ENCODE measurements at regions not wholly inside any gene's neighbourhood (a gene's known extent, or its start where the extent isn't known, plus 50 kb on each side); places are given as distances from the start of the nearest gene placed in this dataset.

DNA sequence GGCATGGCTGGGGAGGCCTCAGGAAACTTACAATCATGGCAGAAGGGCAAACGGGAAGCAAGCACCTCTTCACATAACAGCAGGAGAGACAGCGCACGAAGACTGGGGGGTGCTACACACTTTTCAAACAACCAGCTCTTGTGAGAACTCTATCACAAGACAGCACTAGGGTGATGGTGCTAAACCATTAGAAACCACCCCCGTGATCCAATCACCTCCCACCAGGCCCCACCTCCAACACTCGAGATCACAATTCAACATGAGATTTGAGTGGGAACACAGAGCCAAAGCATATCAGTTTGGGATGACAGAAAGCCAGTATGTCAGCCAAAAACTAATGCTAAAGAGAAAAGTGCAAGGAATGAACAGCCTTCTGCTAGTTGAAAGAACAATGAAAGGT is 309.8 kb upstream of the CCDC54 start:
- DNase-seq (ENCODE audit: low read depth in 3 of 3), result no peak

DNA sequence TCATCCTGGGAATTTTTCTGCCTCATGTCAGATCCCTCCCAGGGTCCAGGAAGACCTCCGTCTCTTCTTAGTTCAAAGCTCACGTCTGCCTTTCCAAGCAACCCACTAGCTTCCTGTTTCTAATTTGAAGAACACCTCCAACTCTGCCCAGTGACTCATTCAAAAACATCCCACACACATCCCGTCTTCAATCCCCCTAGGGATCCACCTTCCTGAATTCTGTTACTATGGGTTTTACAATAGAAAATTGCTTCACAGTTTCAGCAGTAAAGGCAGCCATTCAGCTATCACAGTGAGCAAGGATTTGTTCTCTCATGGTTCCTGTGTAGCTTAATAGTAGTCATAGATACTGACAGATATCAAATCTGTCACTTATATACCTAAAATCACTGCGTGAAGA is 308.3 kb upstream of the CCDC54 start:
- no peak for DNase-seq (ENCODE audit: low read depth in 3 of 3)

DNA sequence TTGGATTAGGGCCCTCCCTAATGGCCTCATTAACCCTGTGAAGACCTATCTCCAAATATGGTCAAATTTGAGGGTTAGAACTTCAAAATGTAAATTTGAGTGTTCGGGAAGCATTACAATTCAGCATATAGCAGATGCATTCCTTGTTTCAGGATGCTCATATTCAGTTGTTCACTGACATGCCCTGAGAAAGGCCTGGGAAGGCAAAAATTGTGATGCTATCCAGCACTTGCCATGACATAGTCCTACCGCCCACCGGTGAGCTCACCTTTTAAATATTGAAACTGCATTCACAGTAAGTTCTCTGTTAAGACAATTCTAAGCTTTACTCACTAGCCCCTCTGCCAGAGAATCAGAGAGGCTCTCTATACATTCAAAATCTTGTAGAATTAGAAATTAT is 300.3 kb upstream of the CCDC54 start:
- no peak for DNase-seq (ENCODE audit: low read depth in 3 of 3)

DNA sequence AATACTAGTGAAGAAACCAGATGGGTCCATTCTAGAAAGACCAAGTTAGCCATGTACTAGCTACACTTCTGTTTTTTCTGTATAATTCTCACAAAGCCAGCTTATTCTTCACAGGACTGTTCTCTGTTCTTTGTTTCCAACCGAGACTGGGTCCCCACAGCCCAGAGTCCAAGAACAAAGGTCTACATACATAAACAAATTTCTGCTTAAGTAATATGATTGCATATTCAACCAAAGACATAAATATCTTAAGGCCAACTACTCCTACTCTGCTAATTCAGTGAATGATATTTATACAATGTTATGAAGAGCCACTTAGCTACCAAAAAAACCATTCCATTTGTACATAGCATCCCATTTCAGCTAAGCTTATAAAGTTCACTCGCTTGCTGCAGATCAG is 299.8 kb upstream of the CCDC54 start:
- no peak for DNase-seq (ENCODE audit: low read depth in 3 of 3)

DNA sequence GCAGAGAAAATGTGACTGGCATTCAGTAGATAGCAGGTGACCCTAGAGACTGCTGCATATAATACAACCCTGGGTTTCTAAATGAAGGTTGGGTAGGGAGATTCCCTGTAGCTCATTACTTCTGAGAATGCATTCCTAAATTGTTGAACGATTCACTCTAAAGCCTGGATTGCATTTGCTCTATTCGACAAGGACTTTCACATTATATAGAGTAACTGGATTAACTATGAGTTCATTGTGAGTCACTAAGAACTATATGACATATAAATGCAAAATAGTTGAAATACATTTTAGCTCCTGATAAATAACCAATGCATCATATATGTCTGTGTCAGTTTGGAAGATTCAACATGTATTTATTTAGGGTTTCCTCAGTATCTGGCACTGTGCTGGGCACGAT is 294.7 kb upstream of the CCDC54 start:
- DNase-seq (ENCODE audit: low read depth in 3 of 3), result no peak

DNA sequence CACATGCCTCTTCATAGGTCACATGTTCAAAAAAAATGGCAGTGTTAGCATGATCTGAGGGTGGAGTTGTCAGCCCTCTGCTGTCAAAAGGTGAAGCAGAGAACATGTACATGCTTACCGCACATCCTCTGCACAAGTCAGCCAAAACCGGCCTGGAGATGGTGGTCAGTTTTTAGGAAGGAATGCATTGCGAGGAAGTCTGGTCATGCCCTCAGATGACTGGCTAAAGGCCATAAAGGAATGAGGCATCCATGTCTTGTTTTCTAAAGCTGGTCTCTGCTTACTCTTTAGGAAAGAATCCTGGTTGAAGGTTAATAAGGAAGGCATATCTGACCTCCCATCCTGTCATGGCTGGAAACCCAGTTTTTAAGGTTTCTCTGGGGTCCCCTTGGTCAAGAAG is 292.0 kb upstream of the CCDC54 start:
- no peak for DNase-seq (ENCODE audit: low read depth in 3 of 3)

DNA sequence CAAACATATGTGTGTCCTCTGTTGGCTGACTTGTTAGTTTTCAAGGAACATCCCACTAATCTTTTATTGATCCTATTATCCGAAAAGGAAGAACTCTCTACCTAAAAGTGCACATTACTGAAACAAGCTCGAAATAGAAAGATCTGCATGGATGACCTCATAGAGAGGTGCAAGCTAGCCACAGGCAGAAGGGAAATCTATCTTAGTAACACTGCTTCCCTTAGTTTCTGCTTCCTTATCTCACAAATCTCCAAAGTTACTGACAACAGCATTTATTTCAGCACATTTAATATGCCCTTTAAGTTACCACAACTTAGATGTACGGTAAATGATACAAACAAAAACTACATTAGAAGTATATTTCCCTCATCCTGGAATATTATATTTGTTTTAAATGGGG is 285.1 kb upstream of the CCDC54 start:
- no peak for DNase-seq (ENCODE audit: low read depth in 3 of 3)

DNA sequence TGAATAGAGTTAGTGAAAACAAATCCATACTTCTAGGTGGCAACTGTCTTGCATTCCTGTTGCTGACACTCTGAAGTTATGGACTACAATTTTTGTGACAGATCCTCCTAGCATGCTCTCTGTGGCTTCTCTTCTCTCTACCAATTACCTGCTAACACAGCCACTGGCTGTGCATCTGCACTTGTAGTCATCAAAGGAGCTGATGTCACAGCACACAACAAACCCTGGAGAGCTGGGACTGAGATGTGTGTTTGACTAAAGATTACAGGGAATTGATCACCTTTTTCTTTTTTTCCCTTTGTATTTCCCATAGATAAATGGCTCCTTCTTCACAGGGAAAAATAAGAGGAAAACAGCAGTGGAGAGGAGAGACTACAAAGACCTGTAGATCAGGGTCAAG is 278.4 kb upstream of the CCDC54 start:
- no peak for DNase-seq (ENCODE audit: low read depth in 3 of 3)

DNA sequence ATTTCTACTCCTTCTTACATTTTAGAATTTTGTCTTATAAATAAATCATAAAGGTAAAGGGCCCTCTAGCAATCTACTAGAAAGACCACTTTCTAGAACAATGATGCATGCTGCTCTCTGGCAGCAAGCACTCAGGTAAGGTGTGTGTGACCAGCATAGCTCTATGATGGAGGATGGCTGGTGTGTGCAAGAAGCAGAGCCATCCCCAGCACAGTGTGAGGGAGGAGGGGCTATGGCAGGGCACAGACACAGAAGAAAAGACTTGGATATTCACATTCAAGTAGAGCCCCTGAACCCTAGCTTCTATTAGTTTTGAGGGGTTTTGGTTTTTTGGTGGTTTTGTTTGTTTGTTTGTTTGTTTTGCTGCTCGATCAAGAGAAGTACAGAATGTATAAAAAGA is 277.1 kb upstream of the CCDC54 start:
- no peak for DNase-seq (ENCODE audit: low read depth in 3 of 3)

DNA sequence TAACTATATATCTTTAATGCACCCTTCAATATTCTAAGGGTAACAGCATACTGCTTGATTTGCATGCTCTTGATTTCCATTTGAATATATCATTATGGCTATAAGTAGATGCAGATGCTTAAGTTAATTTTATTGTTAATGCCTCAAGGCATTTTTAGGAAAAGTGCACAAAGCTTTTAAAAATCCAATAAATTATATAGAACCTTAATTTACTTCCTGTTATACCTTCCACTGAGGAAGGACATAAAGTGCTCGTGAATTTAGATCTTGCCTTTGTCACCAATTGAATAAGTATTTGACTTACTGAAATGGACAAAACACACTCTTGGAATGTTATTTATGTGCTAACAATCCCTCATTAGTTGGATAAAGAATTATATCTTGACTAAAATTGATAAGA is 276.7 kb upstream of the CCDC54 start:
- DNase-seq (ENCODE audit: low read depth in 3 of 3), result no peak

DNA sequence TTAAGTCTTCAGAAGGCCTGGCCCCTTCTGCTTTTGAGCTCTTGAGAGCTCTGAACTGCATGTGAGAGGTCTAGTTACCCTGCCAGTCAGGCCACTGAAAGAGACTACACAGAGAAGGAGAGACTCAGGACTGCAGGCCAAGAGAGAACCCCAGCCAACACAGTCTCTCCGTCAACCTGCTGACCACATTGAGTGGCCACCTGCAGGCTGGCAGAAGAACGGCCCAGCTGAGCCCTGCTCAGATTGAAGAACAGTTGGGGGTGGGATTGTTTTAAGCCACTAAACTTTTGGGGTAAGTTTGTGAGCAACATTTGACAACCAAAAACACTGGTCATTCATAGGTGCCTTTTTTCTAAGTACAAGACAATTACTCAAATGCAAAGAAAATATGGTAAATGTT is 273.5 kb upstream of the CCDC54 start:
- DNase-seq (ENCODE audit: low read depth in 3 of 3), result no peak

DNA sequence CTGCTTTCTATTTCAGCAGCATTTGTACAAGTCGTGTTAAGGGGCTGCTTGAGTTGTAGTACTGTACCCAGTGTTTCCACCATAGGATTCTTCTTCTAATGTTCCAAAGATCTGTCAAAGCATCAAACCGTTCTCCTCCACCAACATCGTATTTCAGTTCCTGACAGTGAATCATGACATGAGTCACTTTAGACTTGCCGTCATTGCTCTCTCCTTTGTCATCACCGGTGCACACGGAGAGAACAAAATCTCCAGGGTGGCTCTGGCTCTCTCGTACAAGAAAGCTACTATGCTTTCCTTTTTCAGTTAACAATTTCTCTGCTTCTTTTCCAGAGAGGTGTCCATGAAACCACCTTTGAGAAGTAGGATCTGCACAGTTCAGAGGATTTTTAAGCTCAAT is 270.9 kb upstream of the CCDC54 start:
- no peak for DNase-seq (ENCODE audit: low read depth in 3 of 3)

DNA sequence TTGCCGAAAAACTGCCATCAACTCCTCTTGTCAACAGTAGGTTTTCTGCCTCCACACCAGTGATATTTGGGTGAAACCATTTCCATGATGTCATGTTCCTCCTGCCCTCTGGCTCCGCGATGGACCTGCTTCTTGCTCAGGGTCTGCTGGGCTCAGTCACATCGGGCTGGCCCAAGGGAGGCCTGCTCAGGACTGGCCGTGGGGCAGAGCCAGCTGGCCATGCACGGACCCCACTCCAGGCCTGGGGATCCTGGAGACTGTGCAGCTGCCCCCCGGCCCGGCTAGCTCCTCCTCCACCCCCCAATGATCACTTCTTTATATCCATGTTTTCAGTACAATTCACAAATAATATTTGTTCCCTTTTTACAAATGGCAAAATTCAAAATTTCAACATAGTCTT is 270.3 kb upstream of the CCDC54 start:
- DNase-seq (ENCODE audit: low read depth in 3 of 3), result no peak

DNA sequence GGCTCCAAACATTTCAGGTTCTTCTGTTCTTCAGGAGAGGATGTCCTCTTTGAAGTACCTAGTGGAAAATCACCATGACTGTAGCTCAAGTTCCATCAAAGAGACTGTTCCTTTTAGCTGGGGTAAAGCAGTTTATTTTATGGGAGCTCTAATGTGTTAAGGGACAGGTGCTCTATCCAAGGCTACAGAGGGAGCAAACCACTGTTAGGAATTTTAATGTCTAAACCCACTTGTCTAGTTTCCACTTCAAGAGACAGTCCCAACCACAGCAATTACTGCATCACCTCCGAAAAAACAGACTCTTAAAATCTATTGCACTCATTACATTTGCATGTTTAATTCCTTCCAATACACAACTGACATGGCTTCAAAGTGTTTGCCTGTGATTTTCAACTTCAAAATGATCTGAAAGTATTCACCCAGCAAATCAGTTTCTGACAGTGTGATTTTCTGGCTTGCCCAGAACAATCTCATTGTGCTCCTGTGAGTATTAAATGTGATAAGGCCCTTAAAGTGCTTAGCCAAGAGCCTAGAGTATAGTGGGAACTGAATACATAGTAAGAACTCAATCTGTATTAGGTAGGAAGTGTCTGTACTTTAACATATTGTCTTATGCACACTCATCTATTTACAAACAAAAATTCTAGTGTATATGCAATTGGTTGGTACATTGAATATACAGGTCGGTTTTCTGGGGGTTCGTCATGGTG is 266.5 kb upstream of the CCDC54 start:
- DNase-seq (ENCODE audit: low read depth in 3 of 3), result no peak

DNA sequence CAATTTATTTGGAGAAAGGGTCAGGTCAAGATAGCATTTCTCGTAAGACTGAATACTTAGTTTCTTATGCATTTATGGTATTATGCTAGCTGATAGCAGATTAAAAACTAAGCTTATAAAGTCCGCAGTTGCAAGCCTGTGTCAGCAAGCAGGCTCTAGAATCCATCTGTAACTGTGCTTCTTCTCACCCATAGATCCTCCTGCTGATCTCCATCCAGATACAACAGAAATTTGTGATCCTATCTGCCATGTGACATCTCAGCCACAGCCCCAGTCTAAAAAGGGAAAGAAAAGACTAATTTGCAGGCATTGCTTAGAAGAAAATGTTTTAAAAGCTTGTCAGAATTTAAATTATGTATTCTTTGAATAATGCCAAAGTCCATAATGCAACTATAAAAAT is 265.4 kb upstream of the CCDC54 start:
- DNase-seq (ENCODE audit: low read depth in 3 of 3), result no peak

DNA sequence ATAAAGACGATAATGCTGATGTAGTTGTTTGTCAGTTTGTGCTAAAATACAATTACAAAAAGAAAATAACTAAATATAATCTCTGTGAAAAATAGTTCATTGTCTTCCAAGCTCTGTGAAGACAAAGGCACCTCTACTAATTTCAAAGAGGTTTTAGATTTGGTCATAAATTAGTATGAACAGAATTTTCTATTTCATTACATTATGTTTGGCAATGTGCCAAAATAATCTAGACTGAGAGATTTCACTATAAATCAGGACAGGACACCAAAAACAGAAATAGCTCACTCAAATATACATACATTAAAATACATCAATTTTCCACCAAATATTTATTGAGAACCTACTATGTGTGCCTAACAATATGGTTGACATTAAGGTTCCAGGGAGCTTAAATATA is 264.9 kb upstream of the CCDC54 start:
- no peak for DNase-seq (ENCODE audit: low read depth in 3 of 3)

DNA sequence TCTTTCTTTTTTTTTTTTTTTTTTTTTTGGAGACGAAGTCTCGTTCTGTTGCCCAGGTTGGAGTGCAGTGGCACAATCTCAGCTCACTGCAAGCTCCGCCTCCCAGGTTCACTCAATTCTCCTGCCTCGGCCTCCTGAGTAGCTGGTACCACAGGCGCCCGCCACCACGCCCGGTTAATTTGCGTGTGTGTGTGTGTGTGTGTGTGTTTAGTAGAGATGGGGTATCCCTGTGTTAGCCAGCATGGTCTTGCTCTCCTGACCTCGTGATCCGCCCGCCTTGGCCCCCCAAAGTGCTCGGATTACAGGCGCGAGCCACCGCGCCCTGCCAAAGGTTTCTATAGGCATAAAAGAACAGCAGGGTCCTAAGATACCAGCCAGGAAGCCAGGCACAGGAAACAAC is 261.0 kb upstream of the CCDC54 start:
- DNase-seq (ENCODE audit: low read depth in 3 of 3), result no peak

DNA sequence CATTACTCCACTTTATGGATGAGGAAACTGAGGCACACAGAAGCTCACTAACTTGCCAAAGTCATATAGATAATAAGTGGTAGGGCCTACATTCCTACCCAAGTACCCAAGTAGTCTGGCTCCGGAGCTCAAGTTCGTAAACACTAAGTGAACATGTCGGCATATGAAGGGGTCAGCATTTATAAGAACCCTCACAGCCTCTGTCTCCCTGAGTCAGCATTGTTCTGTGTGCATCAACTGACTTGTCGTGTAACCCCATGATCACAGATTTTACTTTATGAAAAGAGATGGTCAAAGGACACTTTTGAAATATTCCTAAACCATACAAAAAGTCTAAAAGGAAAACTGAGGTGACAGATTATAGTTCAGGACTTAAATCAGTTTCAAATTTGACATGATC is 260.1 kb upstream of the CCDC54 start:
- no peak for DNase-seq (ENCODE audit: low read depth in 3 of 3)

DNA sequence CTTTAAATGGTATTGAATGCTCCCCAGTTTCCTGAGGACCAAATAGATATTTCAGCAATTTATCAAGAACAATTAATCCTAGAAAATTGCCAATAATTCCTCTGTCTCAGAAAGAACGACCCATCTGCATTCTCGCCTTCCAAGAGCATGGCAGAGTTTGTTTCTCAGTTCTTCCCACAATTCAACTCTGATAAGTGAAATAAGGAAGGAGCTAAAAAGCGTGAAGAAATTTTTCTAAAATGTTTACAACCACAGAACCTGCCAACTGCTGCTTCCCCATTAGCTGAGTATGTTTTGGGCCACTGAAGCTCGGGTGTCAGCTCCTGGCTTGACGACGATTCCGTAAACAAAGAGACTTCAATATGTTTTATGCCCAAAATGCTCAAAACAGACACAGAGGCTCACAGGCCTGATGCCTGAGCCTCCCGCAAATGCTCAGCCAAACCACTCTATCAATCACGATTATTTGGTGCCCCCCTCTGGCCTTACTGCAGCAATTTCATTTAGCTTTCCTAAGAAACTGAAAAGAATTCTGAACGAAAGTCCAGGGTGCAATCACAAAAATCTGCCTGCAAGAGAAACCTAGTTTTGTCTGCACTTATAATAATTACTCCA is 259.2 kb upstream of the CCDC54 start:
- DNase-seq (ENCODE audit: low read depth in 3 of 3), result peak in 1 of 3 donors; percentile 5

DNA sequence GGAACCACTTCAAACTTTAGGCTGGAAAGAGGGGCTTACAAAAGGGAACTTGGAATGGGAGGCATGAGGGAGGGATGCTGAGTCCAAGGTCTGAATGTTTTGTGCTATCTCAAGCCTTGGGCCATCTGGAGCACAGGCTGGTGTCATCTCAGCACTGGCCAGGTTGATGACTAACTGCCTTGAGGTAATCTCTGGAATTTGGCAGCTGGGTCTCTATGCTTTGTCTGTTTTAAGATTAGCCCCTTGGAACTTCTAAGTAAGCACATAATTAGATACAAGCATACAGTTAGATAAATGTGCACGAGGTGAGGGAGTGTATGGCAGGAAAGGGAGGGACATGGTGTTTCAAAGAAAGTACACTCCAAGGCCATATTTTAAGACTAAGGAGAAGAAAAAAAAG is 252.4 kb upstream of the CCDC54 start:
- DNase-seq (ENCODE audit: low read depth in 3 of 3), result no peak

DNA sequence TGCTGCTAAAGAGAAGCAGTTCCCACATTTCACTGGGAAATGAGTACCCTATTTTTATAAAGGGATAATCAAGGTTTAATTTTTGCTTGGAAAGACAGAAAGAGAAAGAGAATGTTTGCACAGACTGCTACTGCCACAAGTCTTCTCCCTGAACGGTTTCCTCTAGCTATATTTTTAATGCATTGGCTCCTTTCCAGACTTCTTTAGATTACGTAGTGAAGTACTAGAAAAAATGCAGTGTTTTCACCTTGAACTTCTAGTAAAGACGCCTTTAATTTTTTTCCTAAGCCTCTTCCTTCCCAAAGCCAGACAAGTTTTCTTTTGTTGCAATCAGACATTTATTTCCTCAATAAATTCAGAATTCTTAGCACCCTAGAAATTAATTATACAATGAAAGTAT is 248.3 kb upstream of the CCDC54 start:
- DNase-seq (ENCODE audit: low read depth in 3 of 3), result no peak

DNA sequence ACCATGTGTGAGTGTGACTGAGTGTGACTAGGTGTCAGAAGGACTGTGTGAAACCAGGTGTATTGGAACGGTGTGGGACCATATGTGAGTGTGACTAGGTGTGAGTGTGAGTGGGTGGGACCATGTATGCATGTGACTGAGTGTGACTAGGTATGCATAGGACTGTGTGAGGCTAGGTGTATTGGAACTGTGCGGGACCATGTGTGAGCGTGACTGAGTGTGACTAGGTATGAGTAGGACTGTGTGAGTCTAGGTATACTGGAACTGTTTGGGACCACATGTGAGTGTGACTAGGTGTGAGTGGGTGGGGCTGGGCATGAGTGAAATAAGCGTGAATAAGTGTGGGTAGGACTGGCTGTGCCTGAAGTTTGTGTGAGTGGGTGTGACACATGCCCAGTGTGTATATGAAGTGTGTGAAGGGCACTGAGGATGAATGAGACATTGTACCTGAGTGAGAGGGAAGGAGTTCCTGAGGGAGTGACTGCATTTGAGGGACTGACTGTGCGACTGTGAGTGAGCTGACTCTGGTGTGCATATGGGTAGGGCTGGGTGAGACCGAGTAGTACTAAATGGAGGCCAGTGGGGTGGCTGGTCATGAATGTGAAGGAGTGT is 247.0 kb upstream of the CCDC54 start:
- DNase-seq (ENCODE audit: low read depth in 3 of 3), result no peak

DNA sequence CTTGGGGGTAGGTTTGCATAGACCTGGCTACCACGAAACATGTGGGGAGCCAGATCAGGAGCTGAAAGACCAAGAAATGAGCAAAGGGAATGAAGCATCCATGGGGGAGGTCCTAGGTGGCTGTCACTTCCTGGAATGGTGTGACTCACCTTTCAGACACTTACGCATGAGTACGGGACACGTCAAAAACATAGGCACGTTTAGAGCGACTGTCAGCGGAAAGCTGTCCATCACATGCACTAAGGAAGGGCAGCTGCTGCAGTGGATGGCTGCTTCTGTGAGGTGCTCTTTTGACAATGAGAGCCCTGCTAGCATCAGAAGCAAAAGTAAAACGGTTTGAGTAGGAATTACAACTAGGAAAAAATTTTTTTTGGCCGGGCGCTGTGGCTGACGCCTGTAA is 244.6 kb upstream of the CCDC54 start:
- DNase-seq (ENCODE audit: low read depth in 3 of 3), result no peak

DNA sequence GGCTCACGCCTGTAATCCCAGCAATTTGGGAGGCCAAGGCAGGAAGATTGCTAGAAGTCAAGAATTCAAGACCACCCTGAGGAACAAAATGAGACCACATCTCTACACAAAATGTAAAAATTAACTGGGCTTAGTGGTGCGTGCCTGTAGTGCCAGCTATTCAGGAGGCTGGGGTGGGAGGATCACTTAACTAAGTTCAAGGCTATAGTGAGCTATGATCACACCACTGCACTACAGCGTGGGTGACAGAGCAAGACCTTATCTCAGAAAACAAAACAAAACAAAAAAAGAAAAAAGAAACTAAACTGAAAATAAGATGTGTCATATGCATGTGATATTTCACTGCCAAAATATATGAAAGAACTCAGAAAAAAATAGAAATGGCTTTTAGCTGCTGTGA is 243.3 kb upstream of the CCDC54 start:
- no peak for DNase-seq (ENCODE audit: low read depth in 3 of 3)
